Heart left ventricle (tissue), 16 donors: ENCODE measurements at regions not wholly inside any gene's neighbourhood (a gene's known extent, or its start where the extent isn't known, plus 50 kb on each side); places are given as distances from the start of the nearest gene placed in this dataset.

ENCODE experiments used
- ATAC-seq, 4 donors: fragments of 200-7000 bp; cut with Tn5 transposase; one replicate each; pipeline ENCODE4 v1.9.1; 2020 to 2022; ENCODE audit warnings: moderate library complexity in 4 of 4, mild to moderate bottlenecking in 3 of 4, moderate number of reproducible peaks in 1 of 4
- DNase-seq, 5 donors: peaks; one replicate each; pipeline ENCODE4 v3.0.0-alpha.2; 2020
- H3K27ac ChIP-seq, 12 donors: fragments of 200-600 bp; sonication (generic) in 4 of 12; one replicate each; pipeline versions ENCODE4 v1.5.0 to v1.8.0; 2016 to 2022; ENCODE audit warnings: mild to moderate bottlenecking in 2 of 12
- H3K27me3 ChIP-seq, 9 donors: fragments of 200-600 bp; sonication (generic) in 2 of 9; one replicate each; pipeline versions ENCODE4 v1.5.1 to v1.8.0; 2016 to 2022; ENCODE audit warnings: mild to moderate bottlenecking in 3 of 9
- H3K36me3 ChIP-seq, 9 donors: fragments of 200-600 bp; sonication (generic) in 2 of 9; one replicate each; pipeline versions ENCODE4 v1.5.0 to v1.8.0; 2018 to 2022; ENCODE audit warnings: mild to moderate bottlenecking in 2 of 9
- H3K4me1 ChIP-seq, 12 donors: fragments of 200-600 bp; sonication (generic) in 4 of 12; one replicate each; pipeline versions ENCODE4 v1.5.0 to v1.8.0; 2016 to 2022; ENCODE audit warnings: mild to moderate bottlenecking in 3 of 12
- H3K4me3 ChIP-seq, 12 donors: fragments of 200-600 bp; sonication (generic) in 4 of 12; one replicate each; pipeline versions ENCODE4 v1.5.0 to v1.8.0; 2017 to 2022; ENCODE audit warnings: mild to moderate bottlenecking in 9 of 12, moderate library complexity in 4 of 12
- H3K9me3 ChIP-seq, 12 donors: fragments of 200-600 bp; sonication (generic) in 4 of 12; one replicate each; pipeline versions ENCODE4 v1.5.0 to v1.8.0; 2016 to 2022; ENCODE audit warnings: mild to moderate bottlenecking in 1 of 12
- POLR2A ChIP-seq, 2 donors: fragments of 450-650 bp; IDR thresholded peaks; one replicate each; pipeline ENCODE4 v1.6.1; 2017; ENCODE audit warnings: antibody characterized with exemption in 2 of 2, mild to moderate bottlenecking in 2 of 2, moderate library complexity in 2 of 2
- WGBS, 4 donors: extraction: QIAGEN DNeasy Blood & Tissue Kit in 2 of 4; methylation state at CpG; one replicate each; pipeline versions ENCODE4 v1.1.5 to v1.1.7; 2013 to 2018; 5-methylcytosine and 5-hydroxymethylcytosine counted together
- intact Hi-C, 10 donors: fragments of 100-400 bp; cut with DNase I; formaldehyde crosslinking; loops; one replicate each; pipeline versions ENCODE4 v1.11.1 to v1.14.2; 2022
- TF ChIP-seq, protein P1 (sequence below), 12 donors: fragments of 200-600 bp; sonication (generic) in 4 of 12; IDR thresholded peaks; one replicate each; pipeline versions ENCODE4 v1.5.0 to v1.8.0; 2018 to 2022; ENCODE audit warnings: antibody characterized with exemption in 12 of 12, mild to moderate bottlenecking in 5 of 12
- donor health status: ischemic (EF 13 %, LVEDD 7.1; RV severe dilation, severe dysfunction).
- donor health status: healthy with polysubstance abuse.
- donor health status: DM: no; HTN: yes; CAD: no.
- donor health status: DM: no; HTN: no; CAD: no.
- donor health status: ischemic (EF 25% LVEDD 6.9; RV normal size, moderate dysfunction).
- donor health status: ischemic (EF 25% LVEDD 5.7; RV mildly dilated, moderate dysfunction).
- donor health status: healthy.
- donor health status: DM: yes; HTN: yes; CAD: no.
- donor health status: ischemic (EF 35%, LVEDD 5.7; RV mildly dilated, moderate dysfunction).
- donor health status: nonischemic (EF 11% LVEDD 7.7; RV severe dilation, severe dysfunction).
- donor health status: DM: yes; HTN: yes; CAD: no.
- donor health status: PGD.
- donor health status: ischemic (EF 29% LVEDD 5.4; RV normal size, mild dysfunction).
- donor health status: nonischemic (EF 23%, LVEDD 6.1; RV moderate dilation, normal function).

DNA sequence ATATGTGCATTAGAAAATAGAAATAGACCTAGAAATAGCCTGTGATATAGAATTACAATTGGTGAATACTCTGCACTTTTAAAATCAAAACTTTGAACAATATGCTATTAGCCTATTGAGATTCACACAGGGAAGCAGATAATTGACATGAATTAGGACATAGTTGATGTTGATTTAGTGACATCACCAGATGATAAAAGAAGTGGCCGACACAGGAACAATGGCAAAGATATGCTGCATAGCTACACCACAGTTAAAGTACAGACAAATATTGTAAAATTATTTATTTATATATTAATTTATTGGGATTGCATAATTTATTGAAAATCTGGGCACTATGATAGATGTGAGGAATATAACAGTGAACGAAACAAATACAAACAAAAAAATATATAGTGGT, 261.5 kb upstream of the CCNH start:
- 58 to 78% (median 67%) methylated on average over 2 of the region's 2 CpGs for WGBS, 4 donors
- intact Hi-C loops: no loop called here
- H3K36me3 ChIP-seq: no peaks in the 10 kb centered on the region
- no peak overlapping the region for H3K27ac ChIP-seq
- no peak for ATAC-seq
- TF ChIP-seq, protein P1, sequence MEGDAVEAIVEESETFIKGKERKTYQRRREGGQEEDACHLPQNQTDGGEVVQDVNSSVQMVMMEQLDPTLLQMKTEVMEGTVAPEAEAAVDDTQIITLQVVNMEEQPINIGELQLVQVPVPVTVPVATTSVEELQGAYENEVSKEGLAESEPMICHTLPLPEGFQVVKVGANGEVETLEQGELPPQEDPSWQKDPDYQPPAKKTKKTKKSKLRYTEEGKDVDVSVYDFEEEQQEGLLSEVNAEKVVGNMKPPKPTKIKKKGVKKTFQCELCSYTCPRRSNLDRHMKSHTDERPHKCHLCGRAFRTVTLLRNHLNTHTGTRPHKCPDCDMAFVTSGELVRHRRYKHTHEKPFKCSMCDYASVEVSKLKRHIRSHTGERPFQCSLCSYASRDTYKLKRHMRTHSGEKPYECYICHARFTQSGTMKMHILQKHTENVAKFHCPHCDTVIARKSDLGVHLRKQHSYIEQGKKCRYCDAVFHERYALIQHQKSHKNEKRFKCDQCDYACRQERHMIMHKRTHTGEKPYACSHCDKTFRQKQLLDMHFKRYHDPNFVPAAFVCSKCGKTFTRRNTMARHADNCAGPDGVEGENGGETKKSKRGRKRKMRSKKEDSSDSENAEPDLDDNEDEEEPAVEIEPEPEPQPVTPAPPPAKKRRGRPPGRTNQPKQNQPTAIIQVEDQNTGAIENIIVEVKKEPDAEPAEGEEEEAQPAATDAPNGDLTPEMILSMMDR (IDR thresholded peaks at IDR 0.05): no peak
- TF ChIP-seq POLR2A (IDR thresholded peaks at IDR 0.05): no peak
- no peaks in the 10 kb centered on the region for H3K9me3 ChIP-seq
- H3K4me1 ChIP-seq: no peaks in the 10 kb centered on the region
- H3K27me3 ChIP-seq: no peaks in the 10 kb centered on the region
- DNase-seq: no peak
- H3K4me3 ChIP-seq: no peak overlapping the region

DNA sequence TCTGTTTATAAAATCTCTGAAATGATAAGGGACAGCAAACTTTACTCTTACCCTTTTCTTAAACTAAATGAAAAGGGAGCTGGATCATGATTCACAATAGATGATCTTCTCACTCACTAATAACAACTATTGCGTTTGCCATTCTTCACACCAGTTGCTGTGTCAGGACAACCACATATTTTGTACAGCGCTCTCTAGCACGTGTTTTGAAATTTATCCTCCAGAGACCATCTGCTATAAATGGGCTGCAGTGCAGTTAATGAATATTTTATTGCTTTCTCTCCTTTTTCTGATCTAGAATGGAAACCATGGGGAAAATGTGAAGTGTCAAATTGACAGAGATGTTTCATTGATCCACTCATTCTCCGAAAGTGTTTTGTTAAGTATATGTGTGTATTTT, 258.4 kb upstream of the CCNH start:
- intact Hi-C loops: no loop called here
- 66 to 74% (median 70%) methylated on average over 4 of the region's 4 CpGs for WGBS, 4 donors
- DNase-seq (no peak), ATAC-seq (no peak)
- Histone ChIP-seq H3K4me3 (no peak overlapping the region), H3K4me1 (no peaks in the 10 kb centered on the region), H3K36me3 (no peaks in the 10 kb centered on the region), H3K27ac (no peak overlapping the region), H3K27me3 (no peaks in the 10 kb centered on the region), H3K9me3 (no peaks in the 10 kb centered on the region)
- TF ChIP-seq, protein P1 (IDR thresholded peaks at IDR 0.05): no peak
- TF ChIP-seq POLR2A (IDR thresholded peaks at IDR 0.05): no peak

DNA sequence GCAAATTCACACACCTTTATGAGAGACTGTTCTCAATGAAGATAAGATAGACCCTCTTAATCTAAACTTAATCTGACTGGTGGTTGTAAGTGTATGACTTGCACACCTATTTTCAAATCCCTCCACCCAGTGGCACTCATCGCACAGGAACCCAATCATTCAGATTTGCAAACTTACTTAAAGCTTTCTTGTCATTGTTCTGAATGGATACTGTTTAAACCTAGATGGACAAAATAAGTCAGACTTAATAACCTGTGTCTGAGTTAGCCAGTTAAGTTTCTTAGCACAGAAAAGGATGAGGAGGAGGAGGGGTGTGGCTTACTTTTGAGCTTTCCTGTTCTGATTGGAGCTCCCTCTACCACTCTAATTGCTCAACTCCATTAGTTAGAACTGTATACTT, 252.4 kb upstream of the CCNH start:
- intact Hi-C loops: no loop called here
- ATAC-seq: no peak
- H3K27me3 ChIP-seq: no peaks in the 10 kb centered on the region
- no peaks in the 10 kb centered on the region for H3K36me3 ChIP-seq
- no peaks in the 10 kb centered on the region for H3K4me1 ChIP-seq
- no peak overlapping the region for H3K4me3 ChIP-seq
- no peaks in the 10 kb centered on the region for H3K9me3 ChIP-seq
- WGBS, 4 donors: 77 to 97% (median 82%) methylated on average over 1 of the region's 1 CpG
- no peak overlapping the region for H3K27ac ChIP-seq
- TF ChIP-seq, protein P1 (IDR thresholded peaks at IDR 0.05): no peak
- no peak for TF ChIP-seq POLR2A (IDR thresholded peaks at IDR 0.05)
- DNase-seq: no peak

DNA sequence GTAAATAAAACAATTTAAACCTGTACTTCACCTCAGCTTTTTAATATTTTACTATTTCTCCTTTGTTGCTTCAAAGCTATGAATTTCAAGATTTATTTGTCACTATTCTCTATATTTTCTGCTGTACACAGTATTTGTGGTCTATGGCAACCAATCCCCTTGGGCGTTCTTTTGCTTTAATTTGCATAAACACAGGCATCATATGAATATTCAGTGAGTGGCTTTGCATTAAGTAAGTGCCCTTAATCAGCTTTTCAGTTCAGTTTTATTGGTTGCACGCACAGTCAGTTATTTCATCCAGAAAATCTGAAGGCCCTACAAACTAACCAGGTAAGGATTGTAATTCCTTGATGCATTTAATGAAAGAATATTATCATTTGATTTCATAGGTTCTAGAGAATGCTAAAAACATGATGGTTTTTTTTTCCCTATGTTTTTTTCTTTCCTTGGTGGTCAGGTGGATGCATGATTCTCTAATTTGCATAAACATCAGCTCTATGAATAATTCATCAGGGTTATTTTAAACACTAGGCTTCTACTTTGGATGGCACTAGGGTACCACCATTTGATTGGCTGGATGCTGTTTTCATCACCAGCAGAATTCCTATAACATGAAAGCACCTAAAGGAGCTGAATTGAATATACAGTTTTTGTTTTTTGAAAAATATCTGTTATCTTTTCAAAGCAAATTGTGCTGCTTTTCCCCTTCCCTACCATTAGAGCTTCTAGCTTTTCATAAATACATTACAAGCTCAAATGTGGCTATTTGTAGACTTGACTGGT, 249.2 kb upstream of the CCNH start:
- Histone ChIP-seq H3K4me1 (no peaks in the 10 kb centered on the region), H3K9me3 (no peaks in the 10 kb centered on the region), H3K4me3 (no peak overlapping the region), H3K36me3 (no peaks in the 10 kb centered on the region), H3K27me3 (no peaks in the 10 kb centered on the region), H3K27ac (no peak overlapping the region)
- 68 to 79% (median 73%) methylated on average over 2 of the region's 2 CpGs for WGBS, 4 donors
- intact Hi-C loops: no loop called here
- TF ChIP-seq, protein P1 (IDR thresholded peaks at IDR 0.05): no peak
- TF ChIP-seq POLR2A (IDR thresholded peaks at IDR 0.05): no peak
- DNase-seq (no peak), ATAC-seq (no peak)
